H1 (cell line): ENCODE measurements at regions not wholly inside any gene's neighbourhood (a gene's known extent, or its start where the extent isn't known, plus 50 kb on each side); places are given as distances from the start of the nearest gene placed in this dataset.

ENCODE experiments used
- CTCF ChIA-PET: fragments of 300-600 bp; sonication (Branson Sonifier 250); formaldehyde crosslinking; loops from one replicate; lab custom pipeline; 2021; ENCODE audit not compliant: partially characterized antibody; lab: Charles Lee
- POLR2A ChIA-PET: fragments of 300-600 bp; sonication (Branson Sonifier 250); formaldehyde crosslinking; loops from one replicate; lab custom pipeline; 2021; ENCODE audit warnings: inconsistent platforms; ENCODE audit not compliant: partially characterized antibody; lab: Charles Lee
- DNase-seq, 2 experiments: peaks; one replicate each; pipeline versions ENCODE4 v3.0.0 to v3.0.0-alpha.2; 2010 to 2022; ENCODE audit warnings: low spot score in 2 of 2, low read depth in 1 of 2, mixed read lengths in 1 of 2
- FAIRE-seq: peaks from 2 replicates; lab custom pipeline; 2011; peaks lifted over from hg19 to GRCh38; lab: Jason Lieb, UNC
- H2AFZ ChIP-seq: 2 replicates; pipeline ENCODE4 v1.8.1; 2012; ENCODE audit warnings: low read length, inconsistent platforms
- H2AK5ac ChIP-seq: 2 replicates; pipeline ENCODE4 v1.6.1; 2013; ENCODE audit warnings: low read depth, low read length
- H2BK120ac ChIP-seq: replicated peaks from 2 replicates; pipeline ENCODE3; 2013; ENCODE audit warnings: low read depth, low read length, inconsistent platforms
- H2BK12ac ChIP-seq: 2 replicates; pipeline ENCODE4 v1.6.1; 2013; ENCODE audit warnings: low read depth, low read length
- H2BK15ac ChIP-seq: 2 replicates; pipeline ENCODE4 v1.6.1; 2013; ENCODE audit warnings: low read length
- H2BK20ac ChIP-seq: 2 replicates; pipeline ENCODE4 v1.6.1; 2013; ENCODE audit warnings: low read length
- H2BK5ac ChIP-seq: 2 replicates; pipeline ENCODE4 v1.6.1; 2013; ENCODE audit warnings: low read depth, low read length
- H3K14ac ChIP-seq: 2 replicates; pipeline ENCODE4 v1.6.1; 2013; ENCODE audit warnings: inconsistent platforms; ENCODE audit not compliant: insufficient read length
- H3K18ac ChIP-seq: 2 replicates; pipeline ENCODE4 v1.6.1; 2013; ENCODE audit warnings: low read length; ENCODE audit errors: extremely low read depth
- H3K23ac ChIP-seq: 2 replicates; pipeline ENCODE4 v1.6.1; 2013; ENCODE audit warnings: inconsistent platforms; ENCODE audit not compliant: insufficient read length
- H3K23me2 ChIP-seq: 2 replicates; pipeline ENCODE4 v1.6.1; 2013; ENCODE audit warnings: low read depth, low read length
- H3K27ac ChIP-seq: 2 replicates; pipeline ENCODE4 v1.6.1; 2011; ENCODE audit warnings: low read depth, low read length, inconsistent platforms
- H3K27me3 ChIP-seq, 4 experiments: replicated peaks in 1 of 4; 1 replicate in 1 of 4; 2 replicates in 3 of 4; pipeline versions ENCODE4 v1.6.1 to v1.8.1; 2011 to 2013; ENCODE audit warnings: low read length in 3 of 4, mild to moderate bottlenecking in 3 of 4, inconsistent platforms in 2 of 4, mixed read lengths in 2 of 4, moderate library complexity in 1 of 4; ENCODE audit not compliant: control insufficient read depth in 3 of 4, insufficient read depth in 3 of 4; ENCODE audit errors: extremely low read depth in 1 of 4
- H3K36me3 ChIP-seq, 4 experiments: 2 replicates each; pipeline versions ENCODE4 v1.6.1 to v1.8.1; 2011 to 2013; ENCODE audit warnings: mild to moderate bottlenecking in 4 of 4, low read length in 3 of 4, moderate library complexity in 2 of 4, control low read depth in 1 of 4, inconsistent platforms in 1 of 4; ENCODE audit not compliant: insufficient read depth in 4 of 4, control insufficient read depth in 2 of 4
- H3K4ac ChIP-seq: replicated peaks from 2 replicates; pipeline ENCODE3; 2013; ENCODE audit warnings: low read length, low read depth, mixed read lengths, inconsistent platforms; ENCODE audit not compliant: insufficient read length
- H3K4me1 ChIP-seq, 4 experiments: replicated peaks in 1 of 4; 1 replicate in 1 of 4; 2 replicates in 3 of 4; pipeline versions ENCODE4 v1.6.1 to v1.8.1; 2011 to 2013; ENCODE audit warnings: low read length in 3 of 4, inconsistent platforms in 2 of 4, mixed read lengths in 1 of 4; ENCODE audit not compliant: insufficient read depth in 4 of 4, control insufficient read depth in 3 of 4
- H3K4me2 ChIP-seq, 2 experiments: 2 replicates each; pipeline versions ENCODE4 v1.6.1 to v1.8.1; 2011 to 2013; ENCODE audit warnings: low read depth in 2 of 2, low read length in 2 of 2, control low read depth in 1 of 2, inconsistent platforms in 1 of 2, mild to moderate bottlenecking in 1 of 2; ENCODE audit not compliant: insufficient read depth in 1 of 2
- H3K4me3 ChIP-seq, 4 experiments: fragments of 200-600, 300-600 bp in 1 of 4; sonication (generic), shearing (Covaris generic), sonication (Bioruptor Twin) in 1 of 4; 2 replicates each; pipeline versions ENCODE4 v1.5.1 to v1.8.1; 2011 to 2016; ENCODE audit warnings: low read length in 4 of 4, low read depth in 3 of 4, control low read depth in 2 of 4, inconsistent platforms in 2 of 4, mild to moderate bottlenecking in 2 of 4, mixed read lengths in 1 of 4, moderate library complexity in 1 of 4; ENCODE audit not compliant: insufficient read depth in 2 of 4; ENCODE audit errors: extremely low read depth in 1 of 4
- H3K56ac ChIP-seq: replicated peaks from 2 replicates; pipeline ENCODE3; 2013; ENCODE audit warnings: low read depth, mild to moderate bottlenecking, mixed read lengths, low read length, inconsistent platforms; ENCODE audit not compliant: insufficient read length
- H3K79me1 ChIP-seq: 2 replicates; pipeline ENCODE4 v1.6.1; 2013; ENCODE audit warnings: low read depth, low read length, control low read depth
- H3K79me2 ChIP-seq, 2 experiments: 2 replicates each; pipeline versions ENCODE4 v1.6.1 to v1.8.1; 2012 to 2013; ENCODE audit warnings: low read length in 2 of 2, mild to moderate bottlenecking in 2 of 2, inconsistent platforms in 1 of 2; ENCODE audit not compliant: insufficient read depth in 2 of 2, control insufficient read depth in 1 of 2
- H3K9ac ChIP-seq, 4 experiments: replicated peaks in 1 of 4; 1 replicate in 1 of 4; 2 replicates in 3 of 4; pipeline versions ENCODE4 v1.6.1 to v1.8.1; 2011 to 2013; ENCODE audit warnings: low read depth in 3 of 4, low read length in 3 of 4, control low read depth in 2 of 4, mild to moderate bottlenecking in 2 of 4, moderate library complexity in 2 of 4, inconsistent platforms in 1 of 4; ENCODE audit errors: extremely low read depth in 1 of 4
- H3K9me3 ChIP-seq, 2 experiments: 2 replicates each; pipeline versions ENCODE4 v1.6.1 to v1.8.1; 2012 to 2013; ENCODE audit warnings: mild to moderate bottlenecking in 2 of 2, moderate library complexity in 2 of 2, control low read depth in 1 of 2, inconsistent platforms in 1 of 2, low read depth in 1 of 2, low read length in 1 of 2, mixed read lengths in 1 of 2; ENCODE audit not compliant: insufficient read depth in 2 of 2
- H4K20me1 ChIP-seq, 2 experiments: replicated peaks in 1 of 2; 2 replicates each; pipeline versions ENCODE3 to v1.8.1; 2011 to 2013; ENCODE audit warnings: inconsistent platforms in 2 of 2, low read length in 2 of 2, mild to moderate bottlenecking in 1 of 2; ENCODE audit not compliant: insufficient read depth in 2 of 2, control insufficient read depth in 1 of 2
- H4K5ac ChIP-seq: 2 replicates; pipeline ENCODE4 v1.6.1; 2013; ENCODE audit warnings: low read length, low read depth, mixed read lengths, inconsistent platforms; ENCODE audit not compliant: insufficient read length
- H4K8ac ChIP-seq: 2 replicates; pipeline ENCODE4 v1.8.0; 2013; ENCODE audit warnings: mild to moderate bottlenecking, moderate library complexity, low read length, inconsistent platforms; ENCODE audit not compliant: insufficient read depth; ENCODE audit errors: extremely low read depth
- H4K91ac ChIP-seq: replicated peaks from 2 replicates; pipeline ENCODE3; 2013; ENCODE audit warnings: low read length, mixed read lengths, inconsistent platforms; ENCODE audit not compliant: insufficient read length
- ASH2L ChIP-seq: fragments of 200-600, 300-600 bp; sonication (generic); IDR thresholded peaks from one replicate; pipeline ENCODE4 v1.7.1; 2017; ENCODE audit warnings: low read length
- ATF2 ChIP-seq: IDR thresholded peaks from 2 replicates; pipeline ENCODE4 v1.6.1; 2012; ENCODE audit warnings: low read length, inconsistent platforms
- BCL11A ChIP-seq, 2 experiments: IDR thresholded peaks; one replicate each; pipeline ENCODE4 v1.6.1; 2011; ENCODE audit warnings: low read depth in 2 of 2, low read length in 2 of 2, mild to moderate bottlenecking in 2 of 2
- BRCA1 ChIP-seq: IDR thresholded peaks from 2 replicates; pipeline ENCODE4 v1.6.1; 2012; ENCODE audit warnings: low read depth, low read length, improper control_type of control experiment
- E2F6 ChIP-seq: IDR thresholded peaks from 2 replicates; pipeline ENCODE4 v1.6.1; 2012; ENCODE audit warnings: inconsistent platforms
- EGR1 ChIP-seq: IDR thresholded peaks from 2 replicates; pipeline ENCODE4 v1.6.1; 2011; ENCODE audit warnings: low read depth, low read length, borderline replicate concordance
- EP300 ChIP-seq, 2 experiments: IDR thresholded peaks; 1 replicate in 1 of 2; 2 replicates in 1 of 2; pipeline ENCODE4 v1.6.1; 2011 to 2012; ENCODE audit warnings: low read depth in 2 of 2, low read length in 2 of 2, mild to moderate bottlenecking in 2 of 2, borderline replicate concordance in 1 of 2, inconsistent platforms in 1 of 2, moderate library complexity in 1 of 2
- GTF2F1 ChIP-seq: IDR thresholded peaks from 2 replicates; pipeline ENCODE4 v1.6.1; 2012; ENCODE audit warnings: low read depth, low read length, improper control_type of control experiment, borderline replicate concordance
- HDAC6 ChIP-seq: IDR thresholded peaks from one replicate; pipeline ENCODE4 v1.7.1; 2012; ENCODE audit warnings: low read depth, mild to moderate bottlenecking, inconsistent platforms, low read length, moderate library complexity
- JUND ChIP-seq: IDR thresholded peaks from 2 replicates; pipeline ENCODE4 v1.6.1; 2011; ENCODE audit warnings: mild to moderate bottlenecking, improper control_type of control experiment, low read length
- KDM4A ChIP-seq: IDR thresholded peaks from one replicate; pipeline ENCODE4 v1.7.1; 2012; ENCODE audit warnings: low read depth, mild to moderate bottlenecking, moderate library complexity, low read length, inconsistent platforms; ENCODE audit not compliant: severe bottlenecking
- RAD21 ChIP-seq, 2 experiments: IDR thresholded peaks in 1 of 2; conservative IDR thresholded peaks in 1 of 2; 2 replicates each; pipeline ENCODE4 v1.6.1; 2011; ENCODE audit warnings: low read depth in 2 of 2, low read length in 2 of 2, improper control_type of control experiment in 1 of 2, inconsistent platforms in 1 of 2, mild to moderate bottlenecking in 1 of 2, moderate library complexity in 1 of 2
- WGBS, 2 experiments: shearing (Covaris generic) in 1 of 2; methylation state at CpG; one replicate each; pipeline versions ENCODE4 v1.1.6 to v1.1.7; 2013 to 2015; ENCODE audit warnings: low lambda C conversion rate in 2 of 2, mixed read lengths in 2 of 2, inconsistent platforms in 1 of 2, low coverage in 1 of 2, missing lambda C conversion rate in 1 of 2; ENCODE audit not compliant: insufficient replicate concordance in 2 of 2, insufficient coverage in 1 of 2, insufficient read length in 1 of 2; ENCODE audit errors: extremely low coverage in 1 of 2, missing lambda C conversion rate in 1 of 2; 5-methylcytosine and 5-hydroxymethylcytosine counted together

DNA sequence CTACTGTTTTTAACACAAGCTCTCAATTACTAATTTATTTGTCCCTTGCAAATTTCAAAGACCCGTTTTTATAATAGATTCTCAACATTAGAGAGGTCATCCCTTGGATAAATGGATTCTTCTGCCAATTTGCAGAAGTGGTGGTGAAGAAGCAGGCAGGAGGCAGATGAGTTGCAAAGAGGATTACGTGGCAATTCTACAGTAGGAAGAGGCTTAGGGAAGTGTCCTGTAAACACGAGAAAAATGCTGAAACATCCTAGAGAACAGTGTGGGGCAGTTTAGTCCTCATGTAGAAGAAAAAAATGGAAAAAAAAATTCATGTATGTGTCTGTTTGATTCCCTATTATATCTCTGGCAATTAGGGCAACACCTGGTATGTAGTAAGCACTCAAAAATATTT, 87.6 kb downstream of the BMP2 start:
- Histone ChIP-seq H4K5ac (no peak overlapping the region), H3K9me3 (no peaks in the 10 kb centered on the region), H3K4me2 (no peak overlapping the region), H3K79me2 (no peaks in the 10 kb centered on the region), H2BK15ac (no peak overlapping the region), H3K56ac (no peak overlapping the region), H4K91ac (no peak overlapping the region), H2BK5ac (no peak overlapping the region), H2AFZ (no peak overlapping the region), H2BK12ac (no peak overlapping the region), H2BK20ac (no peak overlapping the region), H3K27ac (no peak overlapping the region), H3K23me2 (no peaks in the 10 kb centered on the region), H4K8ac (no peak overlapping the region), H2BK120ac (no peak overlapping the region), H3K18ac (no peak overlapping the region), H3K23ac (no peak overlapping the region), H3K4ac (no peak overlapping the region), H4K20me1 (no peaks in the 10 kb centered on the region), H3K4me1 (no peaks in the 10 kb centered on the region), H3K36me3 (no peaks in the 10 kb centered on the region), H3K79me1 (no peaks in the 10 kb centered on the region), H3K27me3 (no peaks in the 10 kb centered on the region), H3K4me3 (no peak overlapping the region), H3K9ac (no peak overlapping the region), H2AK5ac (no peak overlapping the region), H3K14ac (no peak overlapping the region)
- ChIA-PET POLR2A (interaction anchor here (0.6 kb wide), 1 partner anchor 13 kb away, joined by 3 read pairs; no protein-coding TSS in a partner anchor), CTCF (interaction anchor here (0.6 to 1.2 kb wide), 3 partner anchors 9 to 29 kb away, joined by 3 to 4 read pairs (median 3); no protein-coding TSS in a partner anchor)
- 88% methylated on average over 3 of the region's 3 CpGs; no CpG with 5 or more reads in 1 of the 2 experiments for WGBS, 2 experiments
- FAIRE-seq = no peak
- no peak for DNase-seq
- TF ChIP-seq EGR1 = no peak
- TF ChIP-seq KDM4A = no peak
- no peak for TF ChIP-seq GTF2F1
- no peak for TF ChIP-seq BCL11A (IDR thresholded peaks at IDR 0.05; ENCODE audit: low read depth in 2 of 2, low read length in 2 of 2)
- no peak for TF ChIP-seq JUND
- TF ChIP-seq BRCA1 = no peak
- TF ChIP-seq EP300 (IDR thresholded peaks at IDR 0.05; ENCODE audit: borderline replicate concordance in 1 of 2, low read depth in 2 of 2, low read length in 2 of 2) = no peak
- no peak for TF ChIP-seq RAD21 (IDR thresholded peaks at IDR 0.05 in 1 of 2, conservative IDR thresholded peaks at IDR 0.05 in 1 of 2; ENCODE audit: low read depth in 2 of 2, low read length in 2 of 2)
- TF ChIP-seq E2F6 = no peak
- no peak for TF ChIP-seq HDAC6
- no peak for TF ChIP-seq ATF2
- TF ChIP-seq ASH2L = no peak
